OCI-LY3 (cell line): ENCODE measurements at regions not wholly inside any gene's neighbourhood (a gene's known extent, or its start where the extent isn't known, plus 50 kb on each side); places are given as distances from the start of the nearest gene placed in this dataset.

Experiments
- EZH2phosphoT487 ChIP-seq: fragments of 200-600 bp; shearing (Covaris generic); IDR thresholded peaks from 2 replicates; pipeline ENCODE4 v1.6.1; 2018; ENCODE audit warnings: antibody characterized with exemption, mixed run types, low read depth
- TF ChIP-seq, protein P1 (sequence below): fragments of 200-600, 300-600 bp; sonication (generic); IDR thresholded peaks from 2 replicates; pipeline ENCODE4 v1.5.1; 2014; ENCODE audit warnings: antibody characterized with exemption, low read length, low read depth

DNA sequence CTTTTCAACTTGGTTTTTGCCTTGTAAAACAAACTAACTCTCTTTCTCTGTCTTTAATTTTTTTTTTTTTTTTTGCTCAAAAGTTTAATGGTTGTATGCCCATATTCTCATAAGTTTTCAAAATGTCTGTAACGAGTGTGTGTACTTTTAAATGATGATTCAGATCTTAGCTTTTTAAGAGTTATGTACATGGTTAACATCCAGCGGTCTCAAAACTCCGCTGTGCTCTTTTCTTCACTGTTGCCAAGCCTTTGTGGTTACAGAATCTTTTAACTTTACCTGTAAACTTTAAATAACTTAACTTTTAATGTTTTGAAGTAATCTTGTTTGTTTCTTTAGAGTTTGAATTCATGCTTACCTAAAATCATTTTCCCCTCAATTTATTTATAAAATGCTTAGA lies 133.0 kb downstream of the SAMD5 start:
- TF ChIP-seq, protein P1, sequence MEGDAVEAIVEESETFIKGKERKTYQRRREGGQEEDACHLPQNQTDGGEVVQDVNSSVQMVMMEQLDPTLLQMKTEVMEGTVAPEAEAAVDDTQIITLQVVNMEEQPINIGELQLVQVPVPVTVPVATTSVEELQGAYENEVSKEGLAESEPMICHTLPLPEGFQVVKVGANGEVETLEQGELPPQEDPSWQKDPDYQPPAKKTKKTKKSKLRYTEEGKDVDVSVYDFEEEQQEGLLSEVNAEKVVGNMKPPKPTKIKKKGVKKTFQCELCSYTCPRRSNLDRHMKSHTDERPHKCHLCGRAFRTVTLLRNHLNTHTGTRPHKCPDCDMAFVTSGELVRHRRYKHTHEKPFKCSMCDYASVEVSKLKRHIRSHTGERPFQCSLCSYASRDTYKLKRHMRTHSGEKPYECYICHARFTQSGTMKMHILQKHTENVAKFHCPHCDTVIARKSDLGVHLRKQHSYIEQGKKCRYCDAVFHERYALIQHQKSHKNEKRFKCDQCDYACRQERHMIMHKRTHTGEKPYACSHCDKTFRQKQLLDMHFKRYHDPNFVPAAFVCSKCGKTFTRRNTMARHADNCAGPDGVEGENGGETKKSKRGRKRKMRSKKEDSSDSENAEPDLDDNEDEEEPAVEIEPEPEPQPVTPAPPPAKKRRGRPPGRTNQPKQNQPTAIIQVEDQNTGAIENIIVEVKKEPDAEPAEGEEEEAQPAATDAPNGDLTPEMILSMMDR, result no peak
- no peak for TF ChIP-seq EZH2phosphoT487
